GM19463 (cell line): ENCODE measurements at regions not wholly inside any gene's neighbourhood (a gene's known extent, or its start where the extent isn't known, plus 50 kb on each side); places are given as distances from the start of the nearest gene placed in this dataset.

Source experiments
- ATAC-seq: cut with Tn5 transposase; IDR thresholded peaks from one replicate; pipeline ENCODE4 v1.9.1; 2021; ENCODE audit warnings: mild to moderate bottlenecking, moderate library complexity; ENCODE audit not compliant: unreplicated experiment

DNA sequence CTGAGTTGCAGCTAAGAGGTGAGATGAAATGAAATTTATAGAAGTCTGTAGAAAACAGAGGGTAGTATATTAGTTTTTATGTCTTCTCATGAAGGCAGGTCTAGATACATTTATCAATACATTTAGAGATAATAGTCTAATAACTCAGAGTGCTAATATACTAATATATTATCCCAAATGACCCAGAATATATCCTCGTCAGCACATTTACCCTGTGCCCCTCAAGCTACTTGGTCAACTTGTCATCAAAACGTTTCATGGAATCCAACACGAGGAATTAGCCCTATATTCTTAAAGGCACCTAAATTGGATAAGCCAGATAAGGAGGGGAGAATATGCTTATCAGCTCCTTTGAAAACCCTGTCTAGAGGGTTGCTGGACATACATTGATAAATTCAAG is 415.1 kb upstream of the LRRTM1 start:
- no peak for ATAC-seq

GRCh38 chr2:80715433-80715832 is 410.9 kb upstream of the LRRTM1 start:
- no peak for ATAC-seq

DNA sequence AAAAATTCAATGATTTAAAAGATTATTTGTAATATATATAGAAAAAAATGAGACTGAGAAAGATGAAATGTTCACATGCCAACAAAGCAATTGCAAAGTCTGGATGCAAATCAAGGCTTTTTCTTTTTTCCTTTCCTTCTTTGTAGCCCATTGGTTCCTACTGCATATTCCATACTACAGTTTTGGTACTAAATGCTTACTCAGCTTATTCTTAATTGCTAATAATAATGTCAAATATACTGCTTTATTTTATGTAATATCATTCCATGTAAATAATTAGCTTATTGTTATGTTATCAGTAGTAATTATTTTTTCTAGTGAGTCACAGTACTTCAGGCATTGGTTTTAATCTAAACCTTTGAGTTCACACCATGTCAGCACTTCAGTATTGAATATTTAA is 407.4 kb upstream of the LRRTM1 start:
- ATAC-seq = no peak

GRCh38 chr2:80706951-80707350 is 402.4 kb upstream of the LRRTM1 start:
- no peak for ATAC-seq

- ATAC-seq = no peak
These were observed 402.0 kb upstream of the LRRTM1 start for GRCh38 chr2:80706541-80706940.

DNA sequence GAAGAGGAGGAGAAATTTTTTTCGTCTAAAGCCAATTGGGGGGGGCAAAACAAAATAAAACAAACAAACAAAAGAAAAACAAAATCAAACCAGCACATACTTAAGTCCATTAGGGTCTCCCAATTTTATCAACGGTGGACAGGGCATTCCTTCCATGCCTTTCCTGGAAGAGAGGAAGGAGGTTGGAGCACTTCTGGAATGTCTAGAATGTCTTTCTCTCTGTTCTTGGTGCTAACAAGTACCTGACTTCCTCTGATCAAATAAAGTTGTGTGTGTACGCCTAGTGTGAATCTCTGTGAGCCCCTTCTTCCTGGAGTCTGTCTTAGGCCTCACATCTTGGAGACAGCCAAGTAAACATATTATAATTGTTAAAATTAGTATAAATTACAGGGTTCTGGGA is 399.0 kb upstream of the LRRTM1 start:
- no peak for ATAC-seq

- ATAC-seq = no peak
These were observed 396.4 kb upstream of the LRRTM1 start for GRCh38 chr2:80700961-80701360.
